GM12878 (cell line): ENCODE measurements at regions not wholly inside any gene's neighbourhood (a gene's known extent, or its start where the extent isn't known, plus 50 kb on each side); places are given as distances from the start of the nearest gene placed in this dataset.
A peak's percentile ranks its signal among the peaks of the same experiment; 100 is the strongest.
"Not testable (repeated sequence)": the region's sequence is repeated elsewhere in the genome, so short reads cannot be mapped to it uniquely, and the experiment has no call there.

Experiments used
- ATAC-seq: fragments of 200-7000 bp; cut with Tn5 transposase; 3 replicates; pipeline ENCODE4 v1.9.1; 2020; ENCODE audit warnings: mild to moderate bottlenecking, moderate library complexity
- BruUV-seq: library from RNA; stranded (reverse); fragments of 400-500 nt; replicated peaks from 2 replicates; lab custom pipeline; 2021; lab: Mats Ljungman, UMichigan
- CTCF ChIA-PET: fragments of 300-600 bp; sonication (Branson Sonifier 250); formaldehyde crosslinking; extraction: SDS; loops from one replicate; lab custom pipeline; 2021; ENCODE audit warnings: inconsistent platforms; lab: Yijun Ruan, JAX
- POLR2A ChIA-PET: fragments of 350-600 bp; formaldehyde crosslinking; extraction: SDS; loops from one replicate; lab custom pipeline; 2021; ENCODE audit warnings: inconsistent platforms; lab: Charles Lee
- RAD21 ChIA-PET: fragments of 300-600 bp; sonication (Branson Sonifier 250); formaldehyde crosslinking; loops from one replicate; lab custom pipeline; 2023; ENCODE audit warnings: antibody characterized with exemption; ENCODE audit not compliant: unreplicated experiment; lab: Charles Lee
- SMC1A ChIA-PET: fragments of 300-600 bp; sonication (Branson Sonifier 250); formaldehyde crosslinking; loops from one replicate; lab custom pipeline; 2023; ENCODE audit not compliant: unreplicated experiment, uncharacterized antibody; lab: Charles Lee
- DNase-seq: peaks from one replicate; pipeline ENCODE4 v3.0.0-alpha.2; 2011; ENCODE audit warnings: low read depth, low spot score
- FAIRE-seq: peaks from 3 replicates; lab custom pipeline; 2011; peaks lifted over from hg19 to GRCh38; lab: Jason Lieb, UNC
- H2AFZ ChIP-seq: 2 replicates; pipeline ENCODE4 v1.6.0; 2011; ENCODE audit warnings: low read depth, low read length, control low read depth; ENCODE audit not compliant: control insufficient read depth
- H3K27ac ChIP-seq: 2 replicates; pipeline ENCODE4 v1.5.1; 2011; ENCODE audit warnings: control low read depth; ENCODE audit not compliant: control insufficient read depth, insufficient read depth
- H3K27me3 ChIP-seq, 2 experiments: replicated peaks in 1 of 2; 2 replicates each; pipeline versions ENCODE4 v1.6.0 to v1.6.1; 2011; ENCODE audit warnings: low read length in 1 of 2; ENCODE audit not compliant: control insufficient read depth in 2 of 2, insufficient read depth in 2 of 2
- H3K36me3 ChIP-seq, 2 experiments: 2 replicates each; pipeline ENCODE4 v1.5.1; 2011; ENCODE audit warnings: low read length in 1 of 2; ENCODE audit not compliant: control insufficient read depth in 2 of 2, insufficient read depth in 2 of 2
- H3K4me1 ChIP-seq: 2 replicates; pipeline ENCODE4 v1.6.1; 2011; ENCODE audit warnings: mild to moderate bottlenecking, low read length, moderate library complexity, mixed read lengths; ENCODE audit not compliant: control insufficient read depth, insufficient read depth
- H3K4me2 ChIP-seq: 2 replicates; pipeline ENCODE4 v1.6.0; 2011; ENCODE audit warnings: control low read depth; ENCODE audit not compliant: control insufficient read depth, insufficient read depth
- H3K4me3 ChIP-seq: fragments of 200-600 bp; sonication (generic); 2 replicates; pipeline ENCODE4 v1.5.1; 2016
- H3K79me2 ChIP-seq: 2 replicates; pipeline ENCODE4 v1.6.0; 2011; ENCODE audit warnings: low read length; ENCODE audit not compliant: control insufficient read depth, insufficient read depth
- H3K9ac ChIP-seq: 2 replicates; pipeline ENCODE4 v1.8.0; 2011; ENCODE audit warnings: low read length, control low read depth, mixed read lengths; ENCODE audit not compliant: control insufficient read depth, insufficient read depth
- H3K9me3 ChIP-seq: replicated peaks from 3 replicates; pipeline ENCODE4 v1.5.1; 2011; ENCODE audit warnings: mild to moderate bottlenecking, low read length; ENCODE audit not compliant: control insufficient read depth, insufficient read depth
- H4K20me1 ChIP-seq: 2 replicates; pipeline ENCODE4 v1.6.0; 2011; ENCODE audit not compliant: control insufficient read depth, insufficient read depth
- BHLHE40 ChIP-seq, 2 experiments: fragments of 450-650 bp in 1 of 2; IDR thresholded peaks; 2 replicates each; pipeline ENCODE4 v1.6.1; 2011 to 2017; ENCODE audit warnings: low read depth in 2 of 2, borderline replicate concordance in 1 of 2, improper control_type of control experiment in 1 of 2, low read length in 1 of 2, mild to moderate bottlenecking in 1 of 2
- EGR1 ChIP-seq, 2 experiments: IDR thresholded peaks; 1 replicate in 1 of 2; 2 replicates in 1 of 2; pipeline ENCODE4 v1.6.1; 2011 to 2012; ENCODE audit warnings: low read depth in 2 of 2, low read length in 2 of 2, borderline replicate concordance in 1 of 2, mild to moderate bottlenecking in 1 of 2, moderate library complexity in 1 of 2
- WGBS: methylation state at CpG from one replicate; pipeline ENCODE4 v1.1.6; 2016; ENCODE audit warnings: low lambda C conversion rate; ENCODE audit not compliant: insufficient replicate concordance, insufficient coverage; ENCODE audit errors: missing lambda C conversion rate; 5-methylcytosine and 5-hydroxymethylcytosine counted together
- in situ Hi-C: fragments of 300-500 bp; cut with MboI; formaldehyde crosslinking; loops from 9 replicates; pipeline ENCODE4 v1.14.3; 2018; ENCODE audit warnings: mixed read lengths
- intact Hi-C: fragments of 100-400 bp; cut with micrococcal nuclease; formaldehyde crosslinking; loops from one replicate; pipeline ENCODE4 v1.14.2; 2022; ENCODE audit not compliant: unreplicated experiment

- Histone ChIP-seq H3K9ac (no peak overlapping the region), H3K4me1 (no peaks in the 10 kb centered on the region), H3K4me3 (no peak overlapping the region), H3K36me3 (no peaks in the 10 kb centered on the region), H3K79me2 (no peaks in the 10 kb centered on the region), H3K9me3 (no peaks in the 10 kb centered on the region), H3K27me3 (no peaks in the 10 kb centered on the region), H4K20me1 (no peaks in the 10 kb centered on the region), H2AFZ (no peak overlapping the region), H3K27ac (no peak overlapping the region)
- no TSS peak for BruUV-seq
- ATAC-seq = no peak
- no peak for FAIRE-seq
- in situ Hi-C loops (no loop called here), intact Hi-C loops (no loop called here)
- ChIA-PET RAD21 (no interaction called here), SMC1A (no interaction called here), CTCF (no interaction called here), POLR2A (no interaction called here)
- WGBS = 25% methylated on average over 9 of the region's 9 CpGs
- no peak for DNase-seq
- peak in 1 of 2 experiments; percentile 38; a peak in 1 of 4 replicates for TF ChIP-seq BHLHE40 (IDR thresholded peaks at IDR 0.05; ENCODE audit: borderline replicate concordance in 1 of 2, low read depth in 2 of 2, low read length in 1 of 2)
- no peak for TF ChIP-seq EGR1 (IDR thresholded peaks at IDR 0.05; ENCODE audit: borderline replicate concordance in 1 of 2, low read depth in 2 of 2, low read length in 2 of 2)
- TF ChIP-seq, all 136 proteins: peak for 1
- no peak overlapping the region for H3K4me2 ChIP-seq
Observed at GRCh38 chr1:99374109-99374508, 109.8 kb downstream of the PLPPR4 start.

- DNase-seq, POLR2A ChIA-PET, BruUV-seq, H3K4me2 ChIP-seq, H3K79me2 ChIP-seq, H4K20me1 ChIP-seq, H3K27ac ChIP-seq, FAIRE-seq, SMC1A ChIA-PET, H2AFZ ChIP-seq, intact Hi-C loops, H3K4me3 ChIP-seq, H3K9ac ChIP-seq, RAD21 ChIA-PET, H3K27me3 ChIP-seq, ATAC-seq, H3K36me3 ChIP-seq, CTCF ChIA-PET, H3K4me1 ChIP-seq, in situ Hi-C loops, H3K9me3 ChIP-seq: not testable (repeated sequence)
Observed at GRCh38 chr1:99374693-99375092, 110.4 kb downstream of the PLPPR4 start.
